ENCODE measurements at regions not wholly inside any gene's neighbourhood (a gene's known extent, or its start where the extent isn't known, plus 50 kb on each side); places are given as distances from the start of the nearest gene placed in this dataset.

DNA sequence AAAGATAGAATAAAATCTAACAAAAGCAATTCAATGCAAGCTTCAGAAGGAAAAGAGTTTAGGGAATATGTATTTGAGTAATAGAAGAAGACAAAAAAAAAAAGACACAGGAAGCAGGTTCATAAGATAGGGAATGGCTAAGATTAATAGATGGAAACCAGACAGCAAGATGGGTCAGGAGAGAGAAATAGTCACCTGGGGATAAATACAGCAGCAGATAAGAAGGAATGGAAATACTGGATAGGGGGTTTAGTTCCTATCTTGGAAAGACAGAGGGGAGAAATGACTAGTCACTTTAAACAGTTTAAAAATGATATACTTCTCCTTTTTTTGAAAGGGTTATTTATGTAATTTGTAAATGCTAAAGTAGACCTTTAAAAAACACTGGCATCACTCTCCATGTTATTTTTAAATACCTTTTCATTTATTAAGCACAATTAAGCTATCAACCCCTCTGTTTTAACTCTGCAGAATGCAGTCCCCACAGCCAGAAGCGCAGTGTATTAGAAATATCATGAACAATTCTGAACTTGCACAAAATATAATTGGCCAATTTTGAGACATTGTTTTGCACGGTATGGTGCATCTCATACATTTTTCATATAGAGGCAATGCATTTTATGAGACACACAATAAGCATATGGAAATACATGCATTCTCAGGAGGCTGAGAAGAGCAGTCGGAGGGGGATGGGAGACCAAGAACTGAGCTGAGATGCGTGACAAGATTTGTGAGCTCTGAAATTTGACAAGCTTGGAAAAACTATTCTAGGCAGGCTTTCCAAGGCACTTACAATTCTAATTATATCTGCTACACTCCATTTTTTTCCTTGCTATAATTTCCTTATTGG is 303.4 kb upstream of the PRICKLE1 start:
- no peak overlapping the region for H2AFZ ChIP-seq (ENCODE audit: low read depth, low read length)
- no peaks in the 10 kb centered on the region for H3K9me3 ChIP-seq (replicated peaks; ENCODE audit: control insufficient read depth, insufficient read depth, low read length)
- H3K27ac ChIP-seq (ENCODE audit: insufficient read depth, low read depth, low read length), result no peak overlapping the region
- CTCF ChIA-PET, result interaction anchor here (0.9 kb wide), 1 partner anchor 31 kb away, joined by 3 read pairs; no protein-coding TSS in a partner anchor
- dilution Hi-C loops (cut with MboI; ENCODE audit: extremely low pct_ligation_motif_present, low sequenced_read_pairs) (no loop called here), intact Hi-C loops (cut with micrococcal nuclease) (no loop called here)
- H3K9me1 ChIP-seq (replicated peaks; ENCODE audit: control insufficient read depth, extremely low read depth, insufficient read depth, low read length), result no peaks in the 10 kb centered on the region
- DNase-seq (ENCODE audit: low read depth, low spot score) (no peak), FAIRE-seq (no peak)
- no peak overlapping the region for H3K4me2 ChIP-seq (ENCODE audit: insufficient read depth, low read length)
- POLR2A ChIA-PET, result no interaction called here
- H3K27me3 ChIP-seq (ENCODE audit: control insufficient read depth in 2 of 2, insufficient read depth in 2 of 2, low read length in 2 of 2), result no peaks in the 10 kb centered on the region
- no peaks in the 10 kb centered on the region for H3K4me1 ChIP-seq (ENCODE audit: control insufficient read depth, extremely low read depth, insufficient read depth, low read length)
- no peaks in the 10 kb centered on the region for H3K79me2 ChIP-seq (ENCODE audit: control insufficient read depth, insufficient read depth, low read length)
- no peaks in the 10 kb centered on the region for H3K36me3 ChIP-seq (ENCODE audit: control insufficient read depth in 2 of 2, extremely low read depth in 1 of 2, insufficient read depth in 2 of 2, low read length in 2 of 2)
- no peak overlapping the region for H3K9ac ChIP-seq (replicated peaks; ENCODE audit: extremely low read depth, insufficient read depth, low read length)
- no TSS peak for BruUV-seq (replicated peaks)
- H4K20me1 ChIP-seq (replicated peaks; ENCODE audit: control insufficient read depth, extremely low read depth, insufficient read depth, low read length), result no peaks in the 10 kb centered on the region
- TF ChIP-seq, protein P1, sequence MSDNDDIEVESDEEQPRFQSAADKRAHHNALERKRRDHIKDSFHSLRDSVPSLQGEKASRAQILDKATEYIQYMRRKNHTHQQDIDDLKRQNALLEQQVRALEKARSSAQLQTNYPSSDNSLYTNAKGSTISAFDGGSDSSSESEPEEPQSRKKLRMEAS (IDR thresholded peaks at IDR 0.05; ENCODE audit: insufficient read depth, insufficient read length), result no peak
- no peak for TF ChIP-seq MYC (IDR thresholded peaks at IDR 0.05; ENCODE audit: low read depth, low read length)
- TF ChIP-seq FOS (IDR thresholded peaks at IDR 0.05; ENCODE audit: borderline replicate concordance, insufficient read depth, low read length), result no peak
- TF ChIP-seq GATA2 (IDR thresholded peaks at IDR 0.05; ENCODE audit: insufficient read depth, insufficient read length, low read depth, low read length), result no peak
- TF ChIP-seq EZH2 (IDR thresholded peaks at IDR 0.05; ENCODE audit: borderline replicate concordance, low read depth, low read length, severe bottlenecking), result no peak
- no peak for TF ChIP-seq POLR2A (IDR thresholded peaks at IDR 0.05; ENCODE audit: low read depth, low read length)
- TF ChIP-seq, protein P2, sequence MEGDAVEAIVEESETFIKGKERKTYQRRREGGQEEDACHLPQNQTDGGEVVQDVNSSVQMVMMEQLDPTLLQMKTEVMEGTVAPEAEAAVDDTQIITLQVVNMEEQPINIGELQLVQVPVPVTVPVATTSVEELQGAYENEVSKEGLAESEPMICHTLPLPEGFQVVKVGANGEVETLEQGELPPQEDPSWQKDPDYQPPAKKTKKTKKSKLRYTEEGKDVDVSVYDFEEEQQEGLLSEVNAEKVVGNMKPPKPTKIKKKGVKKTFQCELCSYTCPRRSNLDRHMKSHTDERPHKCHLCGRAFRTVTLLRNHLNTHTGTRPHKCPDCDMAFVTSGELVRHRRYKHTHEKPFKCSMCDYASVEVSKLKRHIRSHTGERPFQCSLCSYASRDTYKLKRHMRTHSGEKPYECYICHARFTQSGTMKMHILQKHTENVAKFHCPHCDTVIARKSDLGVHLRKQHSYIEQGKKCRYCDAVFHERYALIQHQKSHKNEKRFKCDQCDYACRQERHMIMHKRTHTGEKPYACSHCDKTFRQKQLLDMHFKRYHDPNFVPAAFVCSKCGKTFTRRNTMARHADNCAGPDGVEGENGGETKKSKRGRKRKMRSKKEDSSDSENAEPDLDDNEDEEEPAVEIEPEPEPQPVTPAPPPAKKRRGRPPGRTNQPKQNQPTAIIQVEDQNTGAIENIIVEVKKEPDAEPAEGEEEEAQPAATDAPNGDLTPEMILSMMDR (IDR thresholded peaks at IDR 0.05; ENCODE audit: extremely low read depth in 1 of 2, insufficient read depth in 1 of 2, low read depth in 1 of 2, low read length in 2 of 2), result no peak
- TF ChIP-seq POLR2AphosphoS5 (IDR thresholded peaks at IDR 0.05; ENCODE audit: insufficient read depth, low read depth, low read length), result no peak
- no peak for TF ChIP-seq JUN (IDR thresholded peaks at IDR 0.05; ENCODE audit: borderline replicate concordance, insufficient read depth, insufficient read length, low read depth)
- no peak overlapping the region for H3K4me3 ChIP-seq (replicated peaks in 1 of 3; ENCODE audit: insufficient read depth in 1 of 3, low read depth in 1 of 3, low read length in 3 of 3)

Data from endothelial cell of umbilical vein (primary cell).